ENCODE measurements at regions not wholly inside any gene's neighbourhood (a gene's known extent, or its start where the extent isn't known, plus 50 kb on each side); places are given as distances from the start of the nearest gene placed in this dataset.

DNA sequence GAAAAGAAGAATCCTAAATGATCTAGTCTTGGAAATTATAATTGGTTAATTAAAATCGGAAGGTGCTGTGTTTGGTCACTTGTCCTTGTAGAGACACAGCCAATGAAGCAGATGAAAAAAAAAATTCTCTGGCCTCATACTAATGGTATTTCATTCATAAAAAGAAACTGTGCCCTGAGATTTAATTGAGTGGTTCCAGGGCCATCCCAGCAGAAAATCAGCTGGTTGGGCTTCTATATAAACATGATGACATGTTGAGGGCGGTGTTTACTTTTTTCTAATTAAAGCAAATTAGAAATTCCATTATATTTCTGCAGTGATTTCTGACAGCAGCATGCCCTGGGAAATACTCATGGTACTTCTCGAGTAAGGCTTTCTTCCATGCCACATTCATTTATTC, 191.9 kb upstream of the KCNJ16 start:
- TF ChIP-seq, protein P1, sequence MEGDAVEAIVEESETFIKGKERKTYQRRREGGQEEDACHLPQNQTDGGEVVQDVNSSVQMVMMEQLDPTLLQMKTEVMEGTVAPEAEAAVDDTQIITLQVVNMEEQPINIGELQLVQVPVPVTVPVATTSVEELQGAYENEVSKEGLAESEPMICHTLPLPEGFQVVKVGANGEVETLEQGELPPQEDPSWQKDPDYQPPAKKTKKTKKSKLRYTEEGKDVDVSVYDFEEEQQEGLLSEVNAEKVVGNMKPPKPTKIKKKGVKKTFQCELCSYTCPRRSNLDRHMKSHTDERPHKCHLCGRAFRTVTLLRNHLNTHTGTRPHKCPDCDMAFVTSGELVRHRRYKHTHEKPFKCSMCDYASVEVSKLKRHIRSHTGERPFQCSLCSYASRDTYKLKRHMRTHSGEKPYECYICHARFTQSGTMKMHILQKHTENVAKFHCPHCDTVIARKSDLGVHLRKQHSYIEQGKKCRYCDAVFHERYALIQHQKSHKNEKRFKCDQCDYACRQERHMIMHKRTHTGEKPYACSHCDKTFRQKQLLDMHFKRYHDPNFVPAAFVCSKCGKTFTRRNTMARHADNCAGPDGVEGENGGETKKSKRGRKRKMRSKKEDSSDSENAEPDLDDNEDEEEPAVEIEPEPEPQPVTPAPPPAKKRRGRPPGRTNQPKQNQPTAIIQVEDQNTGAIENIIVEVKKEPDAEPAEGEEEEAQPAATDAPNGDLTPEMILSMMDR (IDR thresholded peaks at IDR 0.05), result no peak
- Mint-ChIP-seq H3K27me3 (ENCODE audit: unreplicated experiment) (no peaks in the 10 kb centered on the region), H3K27ac (ENCODE audit: unreplicated experiment) (no peak overlapping the region), H3K9me3 (ENCODE audit: unreplicated experiment) (no peaks in the 10 kb centered on the region), H3K4me3 (ENCODE audit: unreplicated experiment) (no peak overlapping the region), H3K4me1 (ENCODE audit: unreplicated experiment) (peaks cover 14% of the 10 kb centered on the region), H3K36me3 (ENCODE audit: unreplicated experiment) (no peaks in the 10 kb centered on the region)
- no peak for DNase-seq (ENCODE audit: extremely low spot score, unreplicated experiment)

- Mint-ChIP-seq H3K36me3 (ENCODE audit: unreplicated experiment) (no peaks in the 10 kb centered on the region), H3K4me3 (ENCODE audit: unreplicated experiment) (no peak overlapping the region), H3K27me3 (ENCODE audit: unreplicated experiment) (no peaks in the 10 kb centered on the region), H3K9me3 (ENCODE audit: unreplicated experiment) (no peaks in the 10 kb centered on the region), H3K27ac (ENCODE audit: unreplicated experiment) (no peak overlapping the region), H3K4me1 (ENCODE audit: unreplicated experiment) (peaks cover 8% of the 10 kb centered on the region)
- TF ChIP-seq, protein P1 (IDR thresholded peaks at IDR 0.05), result no peak
- DNase-seq (ENCODE audit: extremely low spot score, unreplicated experiment), result no peak
Observed at GRCh38 chr17:69884356-69884755, 190.7 kb upstream of the KCNJ16 start.

DNA sequence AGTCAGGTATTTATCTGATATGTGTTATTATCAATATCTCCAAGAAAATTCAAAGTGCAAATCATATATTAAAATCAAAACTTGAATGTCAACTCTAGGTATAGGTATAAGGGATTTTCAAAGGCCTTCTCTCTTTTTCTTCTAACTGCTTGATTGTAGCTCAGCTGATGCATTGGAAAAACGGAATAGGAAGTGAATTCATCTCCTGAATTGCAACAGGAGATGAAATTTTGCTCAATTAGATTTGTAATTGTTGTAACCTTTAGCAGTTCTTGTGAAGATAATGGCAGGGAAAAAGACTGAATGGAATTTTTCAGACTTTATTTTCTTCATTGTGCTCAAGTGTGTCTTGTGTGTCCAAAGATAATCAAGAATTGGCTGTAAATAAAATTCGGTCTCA, 190.2 kb upstream of the KCNJ16 start:
- Mint-ChIP-seq H3K9me3 (ENCODE audit: unreplicated experiment) (no peaks in the 10 kb centered on the region), H3K4me3 (ENCODE audit: unreplicated experiment) (no peak overlapping the region), H3K4me1 (ENCODE audit: unreplicated experiment) (peaks cover 8% of the 10 kb centered on the region), H3K27me3 (ENCODE audit: unreplicated experiment) (no peaks in the 10 kb centered on the region), H3K27ac (ENCODE audit: unreplicated experiment) (no peak overlapping the region), H3K36me3 (ENCODE audit: unreplicated experiment) (no peaks in the 10 kb centered on the region)
- DNase-seq (ENCODE audit: extremely low spot score, unreplicated experiment), result no peak
- TF ChIP-seq, protein P1 (IDR thresholded peaks at IDR 0.05), result no peak

- Mint-ChIP-seq H3K27me3 (ENCODE audit: unreplicated experiment) (peaks cover 2% of the 10 kb centered on the region), H3K4me3 (ENCODE audit: unreplicated experiment) (no peak overlapping the region), H3K4me1 (ENCODE audit: unreplicated experiment) (peaks cover 18% of the 10 kb centered on the region), H3K27ac (ENCODE audit: unreplicated experiment) (peak overlapping the region; percentile 32), H3K9me3 (ENCODE audit: unreplicated experiment) (no peaks in the 10 kb centered on the region), H3K36me3 (ENCODE audit: unreplicated experiment) (no peaks in the 10 kb centered on the region)
- TF ChIP-seq, protein P1 (IDR thresholded peaks at IDR 0.05), result no peak
- no peak for DNase-seq (ENCODE audit: extremely low spot score, unreplicated experiment)
Observed at GRCh38 chr17:69898601-69899000, 176.4 kb upstream of the KCNJ16 start.

DNA sequence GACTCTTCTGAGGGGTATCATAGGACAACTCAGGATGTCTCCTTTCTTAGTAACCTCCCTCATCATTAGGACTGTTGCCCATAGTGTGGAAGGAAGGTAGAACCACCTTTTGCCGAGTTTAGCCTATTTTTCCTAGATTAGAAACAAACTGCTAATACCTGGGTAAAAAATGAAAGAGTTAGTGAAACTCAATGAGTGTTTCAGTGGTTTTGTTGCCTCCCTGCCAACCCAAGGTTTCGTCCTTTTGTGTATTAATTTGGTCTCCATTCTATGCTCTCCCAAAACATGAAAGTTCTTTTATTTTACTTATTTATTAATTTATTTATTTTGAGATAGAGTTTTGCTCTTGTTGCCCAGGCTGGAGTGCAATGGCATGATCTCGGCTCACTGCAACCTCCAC, 174.9 kb upstream of the KCNJ16 start:
- H3K27me3 Mint-ChIP-seq (ENCODE audit: unreplicated experiment), result peaks cover 4% of the 10 kb centered on the region
- peaks cover 18% of the 10 kb centered on the region for H3K4me1 Mint-ChIP-seq (ENCODE audit: unreplicated experiment)
- H3K27ac Mint-ChIP-seq (ENCODE audit: unreplicated experiment), result no peak overlapping the region
- TF ChIP-seq, protein P1 (IDR thresholded peaks at IDR 0.05), result no peak
- H3K36me3 Mint-ChIP-seq (ENCODE audit: unreplicated experiment), result no peaks in the 10 kb centered on the region
- H3K4me3 Mint-ChIP-seq (ENCODE audit: unreplicated experiment), result no peak overlapping the region
- no peak for DNase-seq (ENCODE audit: extremely low spot score, unreplicated experiment)
- no peaks in the 10 kb centered on the region for H3K9me3 Mint-ChIP-seq (ENCODE audit: unreplicated experiment)

Data from osteocyte (in vitro differentiated cells).